GM23338 (cell line): ENCODE measurements at regions not wholly inside any gene's neighbourhood (a gene's known extent, or its start where the extent isn't known, plus 50 kb on each side); places are given as distances from the start of the nearest gene placed in this dataset.

Experiments
- ATAC-seq: fragments of 200-7000 bp; cut with Tn5 transposase; 3 replicates; pipeline ENCODE4 v1.9.1; 2020
- DNase-seq: peaks from one replicate; pipeline ENCODE4 v3.0.0-alpha.2; 2015; ENCODE audit warnings: low spot score
- H2AFZ ChIP-seq: fragments of 200-600 bp; sonication (generic); 2 replicates; pipeline ENCODE4 v1.8.0; 2016; ENCODE audit warnings: antibody characterized with exemption, mild to moderate bottlenecking, moderate library complexity
- H3F3A ChIP-seq: fragments of 200-600 bp; sonication (generic); replicated peaks from 2 replicates; pipeline ENCODE4 v1.8.0; 2017; ENCODE audit warnings: antibody characterized with exemption, mixed run types, low read depth
- H3K27ac ChIP-seq: fragments of 200-600 bp; sonication (generic); 2 replicates; pipeline ENCODE4 v1.6.1; 2016; ENCODE audit warnings: low read depth
- H3K27me3 ChIP-seq: fragments of 200-600 bp; sonication (generic); 2 replicates; pipeline ENCODE4 v1.8.0; 2016; ENCODE audit warnings: mild to moderate bottlenecking, mixed run types, moderate library complexity; ENCODE audit not compliant: insufficient read depth
- H3K36me3 ChIP-seq: fragments of 200-600 bp; sonication (generic); 2 replicates; pipeline ENCODE4 v1.8.0; 2016; ENCODE audit warnings: mild to moderate bottlenecking; ENCODE audit not compliant: insufficient read depth
- H3K4me1 ChIP-seq: fragments of 200-600 bp; sonication (generic); 2 replicates; pipeline ENCODE4 v1.8.0; 2016; ENCODE audit warnings: mild to moderate bottlenecking, moderate library complexity; ENCODE audit not compliant: insufficient read depth
- H3K4me2 ChIP-seq: fragments of 200-600 bp; sonication (generic); 2 replicates; pipeline ENCODE4 v1.7.1; 2017; ENCODE audit warnings: mixed run types
- H3K4me3 ChIP-seq: fragments of 200-600 bp; sonication (generic); 2 replicates; pipeline ENCODE4 v1.6.1; 2016; ENCODE audit warnings: mixed run types
- H3K79me2 ChIP-seq: fragments of 200-600 bp; sonication (generic); replicated peaks from 2 replicates; pipeline ENCODE4 v1.8.0; 2017; ENCODE audit warnings: mild to moderate bottlenecking; ENCODE audit not compliant: insufficient read depth
- H3K9me2 ChIP-seq: fragments of 200-600 bp; sonication (generic); 2 replicates; pipeline ENCODE4 v1.8.0; 2017; ENCODE audit not compliant: insufficient read depth
- H4K20me1 ChIP-seq: fragments of 200-600 bp; sonication (generic); replicated peaks from 2 replicates; pipeline ENCODE4 v1.8.0; 2017; ENCODE audit warnings: mild to moderate bottlenecking; ENCODE audit not compliant: insufficient read depth
- H3K27ac Mint-ChIP-seq: 2 replicates; pipeline ENCODE4 v1.8.0; 2020; ENCODE audit warnings: inconsistent platforms, mild to moderate bottlenecking, moderate library complexity, mixed read lengths
- H3K27me3 Mint-ChIP-seq: 3 replicates; pipeline ENCODE4 v1.8.0; 2022; ENCODE audit warnings: low read depth, mild to moderate bottlenecking, moderate library complexity, mixed read lengths, inconsistent platforms; ENCODE audit not compliant: insufficient read depth, poor library complexity
- H3K36me3 Mint-ChIP-seq: 3 replicates; pipeline ENCODE4 v1.8.0; 2021; ENCODE audit warnings: low read depth, mild to moderate bottlenecking, inconsistent platforms, moderate library complexity, mixed read lengths
- H3K4me1 Mint-ChIP-seq: 3 replicates; pipeline ENCODE4 v1.8.0; 2020; ENCODE audit warnings: mild to moderate bottlenecking, inconsistent platforms, mixed read lengths
- H3K4me3 Mint-ChIP-seq: 3 replicates; pipeline ENCODE4 v1.8.0; 2021; ENCODE audit warnings: moderate library complexity, mild to moderate bottlenecking, inconsistent platforms, mixed read lengths
- H3K9me3 Mint-ChIP-seq: 3 replicates; pipeline ENCODE4 v1.8.0; 2020; ENCODE audit warnings: moderate library complexity, mild to moderate bottlenecking, inconsistent platforms, mixed read lengths
- TF ChIP-seq, protein P1 (sequence below): fragments of 250-450 bp; sonication (Bioruptor Pico); IDR thresholded peaks from 2 replicates; pipeline ENCODE4 v1.5.0; 2020; ENCODE audit warnings: mild to moderate bottlenecking, moderate library complexity
- TF ChIP-seq, protein P2 (sequence below): IDR thresholded peaks from one replicate; pipeline ENCODE4 v1.6.1; 2018; ENCODE audit warnings: antibody characterized with exemption; ENCODE audit not compliant: unreplicated experiment

DNA sequence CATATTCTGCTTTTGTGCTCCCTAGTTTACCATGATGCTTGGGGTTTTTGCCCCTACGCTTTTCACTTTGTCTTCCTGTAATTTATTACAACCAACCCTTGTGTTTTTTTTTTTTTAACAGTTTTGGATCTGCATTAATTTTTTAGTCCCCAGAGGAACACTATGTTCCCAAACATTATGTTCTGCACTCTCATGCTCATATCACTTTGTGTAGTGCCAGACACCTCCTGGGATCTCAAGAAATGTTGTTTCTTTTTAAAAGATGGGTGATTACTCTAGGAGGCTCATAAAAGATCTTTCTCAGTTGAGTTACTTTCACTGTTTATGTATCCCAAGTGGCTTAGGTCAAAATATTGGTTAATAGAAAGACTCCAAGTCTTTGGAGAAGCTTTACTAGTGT is 116.2 kb upstream of the MKLN1 start (continued):
- TF ChIP-seq, protein P1, sequence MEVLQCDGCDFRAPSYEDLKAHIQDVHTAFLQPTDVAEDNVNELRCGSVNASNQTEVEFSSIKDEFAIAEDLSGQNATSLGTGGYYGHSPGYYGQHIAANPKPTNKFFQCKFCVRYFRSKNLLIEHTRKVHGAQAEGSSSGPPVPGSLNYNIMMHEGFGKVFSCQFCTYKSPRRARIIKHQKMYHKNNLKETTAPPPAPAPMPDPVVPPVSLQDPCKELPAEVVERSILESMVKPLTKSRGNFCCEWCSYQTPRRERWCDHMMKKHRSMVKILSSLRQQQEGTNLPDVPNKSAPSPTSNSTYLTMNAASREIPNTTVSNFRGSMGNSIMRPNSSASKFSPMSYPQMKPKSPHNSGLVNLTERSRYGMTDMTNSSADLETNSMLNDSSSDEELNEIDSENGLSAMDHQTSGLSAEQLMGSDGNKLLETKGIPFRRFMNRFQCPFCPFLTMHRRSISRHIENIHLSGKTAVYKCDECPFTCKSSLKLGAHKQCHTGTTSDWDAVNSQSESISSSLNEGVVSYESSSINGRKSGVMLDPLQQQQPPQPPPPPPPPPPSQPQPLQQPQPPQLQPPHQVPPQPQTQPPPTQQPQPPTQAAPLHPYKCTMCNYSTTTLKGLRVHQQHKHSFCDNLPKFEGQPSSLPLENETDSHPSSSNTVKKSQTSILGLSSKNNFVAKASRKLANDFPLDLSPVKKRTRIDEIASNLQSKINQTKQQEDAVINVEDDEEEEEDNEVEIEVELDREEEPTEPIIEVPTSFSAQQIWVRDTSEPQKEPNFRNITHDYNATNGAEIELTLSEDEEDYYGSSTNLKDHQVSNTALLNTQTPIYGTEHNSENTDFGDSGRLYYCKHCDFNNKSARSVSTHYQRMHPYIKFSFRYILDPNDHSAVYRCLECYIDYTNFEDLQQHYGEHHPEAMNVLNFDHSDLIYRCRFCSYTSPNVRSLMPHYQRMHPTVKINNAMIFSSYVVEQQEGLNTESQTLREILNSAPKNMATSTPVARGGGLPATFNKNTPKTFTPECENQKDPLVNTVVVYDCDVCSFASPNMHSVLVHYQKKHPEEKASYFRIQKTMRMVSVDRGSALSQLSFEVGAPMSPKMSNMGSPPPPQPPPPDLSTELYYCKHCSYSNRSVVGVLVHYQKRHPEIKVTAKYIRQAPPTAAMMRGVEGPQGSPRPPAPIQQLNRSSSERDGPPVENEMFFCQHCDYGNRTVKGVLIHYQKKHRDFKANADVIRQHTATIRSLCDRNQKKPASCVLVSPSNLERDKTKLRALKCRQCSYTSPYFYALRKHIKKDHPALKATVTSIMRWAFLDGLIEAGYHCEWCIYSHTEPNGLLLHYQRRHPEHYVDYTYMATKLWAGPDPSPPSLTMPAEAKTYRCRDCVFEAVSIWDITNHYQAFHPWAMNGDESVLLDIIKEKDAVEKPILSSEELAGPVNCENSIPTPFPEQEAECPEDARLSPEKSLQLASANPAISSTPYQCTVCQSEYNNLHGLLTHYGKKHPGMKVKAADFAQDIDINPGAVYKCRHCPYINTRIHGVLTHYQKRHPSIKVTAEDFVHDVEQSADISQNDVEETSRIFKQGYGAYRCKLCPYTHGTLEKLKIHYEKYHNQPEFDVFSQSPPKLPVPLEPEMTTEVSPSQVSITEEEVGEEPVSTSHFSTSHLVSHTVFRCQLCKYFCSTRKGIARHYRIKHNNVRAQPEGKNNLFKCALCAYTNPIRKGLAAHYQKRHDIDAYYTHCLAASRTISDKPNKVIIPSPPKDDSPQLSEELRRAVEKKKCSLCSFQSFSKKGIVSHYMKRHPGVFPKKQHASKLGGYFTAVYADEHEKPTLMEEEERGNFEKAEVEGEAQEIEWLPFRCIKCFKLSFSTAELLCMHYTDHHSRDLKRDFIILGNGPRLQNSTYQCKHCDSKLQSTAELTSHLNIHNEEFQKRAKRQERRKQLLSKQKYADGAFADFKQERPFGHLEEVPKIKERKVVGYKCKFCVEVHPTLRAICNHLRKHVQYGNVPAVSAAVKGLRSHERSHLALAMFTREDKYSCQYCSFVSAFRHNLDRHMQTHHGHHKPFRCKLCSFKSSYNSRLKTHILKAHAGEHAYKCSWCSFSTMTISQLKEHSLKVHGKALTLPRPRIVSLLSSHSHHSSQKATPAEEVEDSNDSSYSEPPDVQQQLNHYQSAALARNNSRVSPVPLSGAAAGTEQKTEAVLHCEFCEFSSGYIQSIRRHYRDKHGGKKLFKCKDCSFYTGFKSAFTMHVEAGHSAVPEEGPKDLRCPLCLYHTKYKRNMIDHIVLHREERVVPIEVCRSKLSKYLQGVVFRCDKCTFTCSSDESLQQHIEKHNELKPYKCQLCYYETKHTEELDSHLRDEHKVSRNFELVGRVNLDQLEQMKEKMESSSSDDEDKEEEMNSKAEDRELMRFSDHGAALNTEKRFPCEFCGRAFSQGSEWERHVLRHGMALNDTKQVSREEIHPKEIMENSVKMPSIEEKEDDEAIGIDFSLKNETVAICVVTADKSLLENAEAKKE, result no peak
- TF ChIP-seq, protein P2, sequence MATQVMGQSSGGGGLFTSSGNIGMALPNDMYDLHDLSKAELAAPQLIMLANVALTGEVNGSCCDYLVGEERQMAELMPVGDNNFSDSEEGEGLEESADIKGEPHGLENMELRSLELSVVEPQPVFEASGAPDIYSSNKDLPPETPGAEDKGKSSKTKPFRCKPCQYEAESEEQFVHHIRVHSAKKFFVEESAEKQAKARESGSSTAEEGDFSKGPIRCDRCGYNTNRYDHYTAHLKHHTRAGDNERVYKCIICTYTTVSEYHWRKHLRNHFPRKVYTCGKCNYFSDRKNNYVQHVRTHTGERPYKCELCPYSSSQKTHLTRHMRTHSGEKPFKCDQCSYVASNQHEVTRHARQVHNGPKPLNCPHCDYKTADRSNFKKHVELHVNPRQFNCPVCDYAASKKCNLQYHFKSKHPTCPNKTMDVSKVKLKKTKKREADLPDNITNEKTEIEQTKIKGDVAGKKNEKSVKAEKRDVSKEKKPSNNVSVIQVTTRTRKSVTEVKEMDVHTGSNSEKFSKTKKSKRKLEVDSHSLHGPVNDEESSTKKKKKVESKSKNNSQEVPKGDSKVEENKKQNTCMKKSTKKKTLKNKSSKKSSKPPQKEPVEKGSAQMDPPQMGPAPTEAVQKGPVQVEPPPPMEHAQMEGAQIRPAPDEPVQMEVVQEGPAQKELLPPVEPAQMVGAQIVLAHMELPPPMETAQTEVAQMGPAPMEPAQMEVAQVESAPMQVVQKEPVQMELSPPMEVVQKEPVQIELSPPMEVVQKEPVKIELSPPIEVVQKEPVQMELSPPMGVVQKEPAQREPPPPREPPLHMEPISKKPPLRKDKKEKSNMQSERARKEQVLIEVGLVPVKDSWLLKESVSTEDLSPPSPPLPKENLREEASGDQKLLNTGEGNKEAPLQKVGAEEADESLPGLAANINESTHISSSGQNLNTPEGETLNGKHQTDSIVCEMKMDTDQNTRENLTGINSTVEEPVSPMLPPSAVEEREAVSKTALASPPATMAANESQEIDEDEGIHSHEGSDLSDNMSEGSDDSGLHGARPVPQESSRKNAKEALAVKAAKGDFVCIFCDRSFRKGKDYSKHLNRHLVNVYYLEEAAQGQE, result no peak

DNA sequence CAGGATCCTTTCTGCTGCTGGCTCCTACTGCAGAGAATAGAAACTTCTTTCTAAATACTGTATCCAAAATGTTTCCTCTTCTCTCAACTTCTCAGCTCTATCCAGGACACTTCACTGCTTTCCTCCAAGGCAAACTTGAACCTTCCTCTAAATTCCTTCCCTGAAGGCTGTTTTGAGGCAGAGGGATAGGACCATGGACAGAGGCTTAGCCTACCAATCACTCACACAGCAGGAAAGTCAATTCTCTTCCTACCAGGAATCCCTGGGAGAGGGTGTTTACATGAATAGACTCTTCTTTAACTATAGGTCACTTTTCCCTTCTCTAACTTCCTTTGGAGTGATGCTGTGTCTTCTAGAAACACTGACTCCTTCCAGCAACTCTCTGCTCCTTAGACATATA is 115.6 kb upstream of the MKLN1 start:
- ATAC-seq (peak; percentile 98), DNase-seq (peak; percentile 86)
- no peaks in the 10 kb centered on the region for H4K20me1 ChIP-seq
- H3K36me3 ChIP-seq, result no peaks in the 10 kb centered on the region
- H2AFZ ChIP-seq, result no peak overlapping the region
- Mint-ChIP-seq H3K36me3 (no peaks in the 10 kb centered on the region), H3K27ac (no peak overlapping the region), H3K9me3 (peaks cover 6% of the 10 kb centered on the region), H3K4me3 (no peak overlapping the region), H3K4me1 (peaks cover 25% of the 10 kb centered on the region), H3K27me3 (peaks cover 5% of the 10 kb centered on the region)
- H3K27ac ChIP-seq, result no peak overlapping the region
- no peaks in the 10 kb centered on the region for H3K27me3 ChIP-seq
- H3K9me2 ChIP-seq, result peaks cover 17% of the 10 kb centered on the region; the same call in 1 of the 2 replicates
- peaks cover 16% of the 10 kb centered on the region for H3K4me1 ChIP-seq
- no peaks in the 10 kb centered on the region for H3F3A ChIP-seq
- H3K4me2 ChIP-seq, result no peak overlapping the region
- H3K4me3 ChIP-seq, result no peak overlapping the region
- no peaks in the 10 kb centered on the region for H3K79me2 ChIP-seq
- TF ChIP-seq, protein P2, result peak; percentile 92
